OCI-LY1 (cell line): ENCODE measurements at regions not wholly inside any gene's neighbourhood (a gene's known extent, or its start where the extent isn't known, plus 50 kb on each side); places are given as distances from the start of the nearest gene placed in this dataset.

ENCODE experiments used
- CTCF ChIP-seq: fragments of 200-600 bp; sonication (generic), shearing (Covaris generic); IDR thresholded peaks from 2 replicates; pipeline ENCODE4 v1.5.1; 2017; ENCODE audit warnings: mild to moderate bottlenecking, antibody characterized with exemption, low read length, moderate library complexity, mixed read lengths
- EZH2 ChIP-seq: fragments of 200-600 bp; sonication (generic), shearing (Covaris generic); IDR thresholded peaks from 2 replicates; pipeline ENCODE4 v1.8.0; 2017; ENCODE audit warnings: borderline replicate concordance, mixed run types, mild to moderate bottlenecking, antibody characterized with exemption, low read length, moderate library complexity, mixed read lengths

- no peak for TF ChIP-seq CTCF
- no peak for TF ChIP-seq EZH2
Measured at GRCh38 chr2:42934580-42935186, 142.3 kb upstream of the HAAO start.
